ENCODE measurements at regions not wholly inside any gene's neighbourhood (a gene's known extent, or its start where the extent isn't known, plus 50 kb on each side); places are given as distances from the start of the nearest gene placed in this dataset.
"Not testable (repeated sequence)": the region's sequence is repeated elsewhere in the genome, so short reads cannot be mapped to it uniquely, and the experiment has no call there.

DNA sequence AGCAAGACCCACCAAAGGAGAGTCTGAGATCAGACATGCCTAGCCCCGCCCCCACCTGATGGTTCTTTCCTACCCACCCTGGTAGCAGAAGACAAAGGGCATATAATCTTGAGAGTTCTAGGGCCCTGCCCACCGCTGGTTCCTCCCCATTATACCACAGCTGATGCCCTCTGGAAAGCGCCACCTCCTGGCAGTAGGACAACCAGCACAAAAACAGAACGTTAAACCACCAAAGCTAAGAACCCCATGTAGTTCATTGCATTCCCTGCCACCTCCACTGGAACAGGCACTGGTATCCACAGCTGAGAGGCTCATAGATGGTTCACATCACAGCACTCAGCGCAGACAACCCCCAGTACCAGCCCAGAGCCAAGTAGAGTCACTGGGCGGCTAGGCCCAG, 81.2 kb upstream of the TRPC7 start:
- no peaks in the 10 kb centered on the region for H3K9me3 ChIP-seq (ENCODE audit: control insufficient read depth, insufficient read depth, low read depth, low read length)
- H3K4me3 ChIP-seq (replicated peaks in 1 of 4; ENCODE audit: control extremely low read depth in 1 of 4, insufficient read depth in 1 of 4, low read depth in 3 of 4, low read length in 4 of 4) = no peak overlapping the region
- H3K4me2 ChIP-seq (ENCODE audit: extremely low read depth, insufficient read depth, low read length) = no peak overlapping the region
- TF ChIP-seq, protein P1, sequence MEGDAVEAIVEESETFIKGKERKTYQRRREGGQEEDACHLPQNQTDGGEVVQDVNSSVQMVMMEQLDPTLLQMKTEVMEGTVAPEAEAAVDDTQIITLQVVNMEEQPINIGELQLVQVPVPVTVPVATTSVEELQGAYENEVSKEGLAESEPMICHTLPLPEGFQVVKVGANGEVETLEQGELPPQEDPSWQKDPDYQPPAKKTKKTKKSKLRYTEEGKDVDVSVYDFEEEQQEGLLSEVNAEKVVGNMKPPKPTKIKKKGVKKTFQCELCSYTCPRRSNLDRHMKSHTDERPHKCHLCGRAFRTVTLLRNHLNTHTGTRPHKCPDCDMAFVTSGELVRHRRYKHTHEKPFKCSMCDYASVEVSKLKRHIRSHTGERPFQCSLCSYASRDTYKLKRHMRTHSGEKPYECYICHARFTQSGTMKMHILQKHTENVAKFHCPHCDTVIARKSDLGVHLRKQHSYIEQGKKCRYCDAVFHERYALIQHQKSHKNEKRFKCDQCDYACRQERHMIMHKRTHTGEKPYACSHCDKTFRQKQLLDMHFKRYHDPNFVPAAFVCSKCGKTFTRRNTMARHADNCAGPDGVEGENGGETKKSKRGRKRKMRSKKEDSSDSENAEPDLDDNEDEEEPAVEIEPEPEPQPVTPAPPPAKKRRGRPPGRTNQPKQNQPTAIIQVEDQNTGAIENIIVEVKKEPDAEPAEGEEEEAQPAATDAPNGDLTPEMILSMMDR (conservative IDR thresholded peaks at IDR 0.05 in 1 of 2, IDR thresholded peaks at IDR 0.05 in 1 of 2; ENCODE audit: low read depth in 1 of 2, low read length in 2 of 2) = no peak
- no peak for TF ChIP-seq EZH2 (IDR thresholded peaks at IDR 0.05; ENCODE audit: low read length, missing control alignments)
- no peak for DNase-seq (ENCODE audit: low read depth in 2 of 2)
- no peaks in the 10 kb centered on the region for H3K79me2 ChIP-seq (ENCODE audit: control insufficient read depth, insufficient read depth, low read length)
- no peak overlapping the region for H2AFZ ChIP-seq (ENCODE audit: low read length)
- no peak overlapping the region for H3K9ac ChIP-seq (ENCODE audit: insufficient read depth, low read length)
- no peaks in the 10 kb centered on the region for H3K27me3 ChIP-seq (ENCODE audit: control insufficient read depth, insufficient read depth, low read length)
- no peaks in the 10 kb centered on the region for H3K36me3 ChIP-seq (ENCODE audit: control insufficient read depth, insufficient read depth, low read length)
- H3K4me1 ChIP-seq (ENCODE audit: control insufficient read depth, extremely low read depth, insufficient read depth, low read length) = no peaks in the 10 kb centered on the region
- H4K20me1 ChIP-seq (ENCODE audit: control insufficient read depth, extremely low read depth, insufficient read depth, low read length) = no peaks in the 10 kb centered on the region
- H3K27ac ChIP-seq (ENCODE audit: insufficient read depth, low read length) = no peak overlapping the region

DNA sequence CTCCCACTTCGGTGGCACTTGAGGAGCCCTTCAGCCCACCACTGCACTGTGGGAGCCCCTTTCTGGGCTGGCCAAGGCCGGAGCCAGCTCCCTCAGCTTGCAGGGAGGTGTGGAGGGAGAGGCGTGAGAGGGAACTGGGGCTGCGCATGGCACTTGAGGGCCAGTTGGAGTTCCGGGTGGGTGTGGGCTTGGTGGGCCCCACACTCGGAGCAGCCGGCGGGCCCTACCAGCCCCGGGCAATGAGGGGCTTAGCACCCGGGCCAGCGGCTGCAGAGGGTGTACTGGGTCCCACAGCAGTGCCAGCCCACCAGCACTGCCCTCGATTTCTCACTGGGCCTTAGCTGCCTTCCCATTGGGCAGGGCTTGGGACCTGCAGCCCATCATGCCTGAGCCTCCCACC, 78.8 kb upstream of the TRPC7 start:
- not testable (repeated sequence) for H3K79me2 ChIP-seq (ENCODE audit: control insufficient read depth, insufficient read depth, low read length); H3K9ac ChIP-seq (ENCODE audit: insufficient read depth, low read length); H3K4me1 ChIP-seq (ENCODE audit: control insufficient read depth, extremely low read depth, insufficient read depth, low read length); H3K27ac ChIP-seq (ENCODE audit: insufficient read depth, low read length); H3K27me3 ChIP-seq (ENCODE audit: control insufficient read depth, insufficient read depth, low read length); H3K4me2 ChIP-seq (ENCODE audit: extremely low read depth, insufficient read depth, low read length); H4K20me1 ChIP-seq (ENCODE audit: control insufficient read depth, extremely low read depth, insufficient read depth, low read length); DNase-seq (ENCODE audit: low read depth in 2 of 2); H2AFZ ChIP-seq (ENCODE audit: low read length); H3K9me3 ChIP-seq (ENCODE audit: control insufficient read depth, insufficient read depth, low read depth, low read length); H3K4me3 ChIP-seq (replicated peaks in 1 of 4; ENCODE audit: control extremely low read depth in 1 of 4, insufficient read depth in 1 of 4, low read depth in 3 of 4, low read length in 4 of 4); H3K36me3 ChIP-seq (ENCODE audit: control insufficient read depth, insufficient read depth, low read length)

DNA sequence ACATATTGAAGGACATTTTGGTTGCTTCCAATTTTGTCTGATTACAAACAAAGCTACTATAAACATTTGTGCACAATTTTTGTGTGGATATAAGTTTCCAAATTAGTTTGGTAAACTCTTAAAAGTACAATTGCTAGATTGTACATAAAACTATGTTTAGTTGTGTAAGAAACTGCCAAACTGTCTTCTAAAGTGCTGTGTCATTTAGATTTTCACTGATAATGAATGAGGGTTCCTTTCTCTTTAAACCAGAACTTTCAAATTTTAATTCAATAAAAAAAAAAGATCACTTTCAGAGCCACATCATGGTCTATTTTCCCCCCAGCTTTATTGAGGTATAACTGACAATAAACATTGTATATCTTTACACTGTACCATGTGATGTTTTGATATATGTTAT, 74.0 kb upstream of the TRPC7 start:
- TF ChIP-seq, protein P1 (conservative IDR thresholded peaks at IDR 0.05 in 1 of 2, IDR thresholded peaks at IDR 0.05 in 1 of 2; ENCODE audit: low read depth in 1 of 2, low read length in 2 of 2) = no peak
- no peak for TF ChIP-seq EZH2 (IDR thresholded peaks at IDR 0.05; ENCODE audit: low read length, missing control alignments)
- H3K9ac ChIP-seq (ENCODE audit: insufficient read depth, low read length) = no peak overlapping the region
- no peak for DNase-seq (ENCODE audit: low read depth in 2 of 2)
- H3K4me2 ChIP-seq (ENCODE audit: extremely low read depth, insufficient read depth, low read length) = no peak overlapping the region
- no peaks in the 10 kb centered on the region for H3K79me2 ChIP-seq (ENCODE audit: control insufficient read depth, insufficient read depth, low read length)
- H4K20me1 ChIP-seq (ENCODE audit: control insufficient read depth, extremely low read depth, insufficient read depth, low read length) = no peaks in the 10 kb centered on the region
- H3K4me3 ChIP-seq (replicated peaks in 1 of 4; ENCODE audit: control extremely low read depth in 1 of 4, insufficient read depth in 1 of 4, low read depth in 3 of 4, low read length in 4 of 4) = no peak overlapping the region
- no peak overlapping the region for H3K27ac ChIP-seq (ENCODE audit: insufficient read depth, low read length)
- H2AFZ ChIP-seq (ENCODE audit: low read length) = no peak overlapping the region
- H3K27me3 ChIP-seq (ENCODE audit: control insufficient read depth, insufficient read depth, low read length) = no peaks in the 10 kb centered on the region
- no peaks in the 10 kb centered on the region for H3K36me3 ChIP-seq (ENCODE audit: control insufficient read depth, insufficient read depth, low read length)
- no peaks in the 10 kb centered on the region for H3K4me1 ChIP-seq (ENCODE audit: control insufficient read depth, extremely low read depth, insufficient read depth, low read length)
- no peaks in the 10 kb centered on the region for H3K9me3 ChIP-seq (ENCODE audit: control insufficient read depth, insufficient read depth, low read depth, low read length)
